CD4-positive, alpha-beta T cell treated with Interferon alpha-2 for 1 hour (primary cell): ENCODE measurements at regions not wholly inside any gene's neighbourhood (a gene's known extent, or its start where the extent isn't known, plus 50 kb on each side); places are given as distances from the start of the nearest gene placed in this dataset.
"Not testable (repeated sequence)": the region's sequence is repeated elsewhere in the genome, so short reads cannot be mapped to it uniquely, and the experiment has no call there.

Experiments used
- DNase-seq, 2 donors: peaks; one replicate each; pipeline ENCODE4 v3.0.0-alpha.2; 2020 to 2022

DNA sequence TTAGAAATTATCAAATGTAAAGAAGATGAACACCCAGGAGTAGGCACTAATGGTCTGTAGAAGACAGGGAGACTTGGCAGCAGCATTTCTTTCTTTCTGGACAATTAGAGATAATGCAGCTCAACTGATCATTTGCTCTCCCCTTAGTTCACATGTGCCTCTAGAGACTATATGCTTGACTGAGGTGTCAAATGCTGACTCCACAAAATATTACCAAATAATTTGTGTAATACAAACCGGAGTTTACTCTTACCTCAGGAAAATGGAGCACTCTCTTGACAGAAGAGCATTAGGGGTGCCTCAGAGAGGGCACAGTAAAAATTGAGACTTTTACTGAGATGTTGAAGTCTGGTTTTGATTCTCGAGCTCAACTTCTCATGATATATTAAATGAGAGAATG, 131.8 kb downstream of the ATP6V1G3 start:
- DNase-seq, result no peak

DNA sequence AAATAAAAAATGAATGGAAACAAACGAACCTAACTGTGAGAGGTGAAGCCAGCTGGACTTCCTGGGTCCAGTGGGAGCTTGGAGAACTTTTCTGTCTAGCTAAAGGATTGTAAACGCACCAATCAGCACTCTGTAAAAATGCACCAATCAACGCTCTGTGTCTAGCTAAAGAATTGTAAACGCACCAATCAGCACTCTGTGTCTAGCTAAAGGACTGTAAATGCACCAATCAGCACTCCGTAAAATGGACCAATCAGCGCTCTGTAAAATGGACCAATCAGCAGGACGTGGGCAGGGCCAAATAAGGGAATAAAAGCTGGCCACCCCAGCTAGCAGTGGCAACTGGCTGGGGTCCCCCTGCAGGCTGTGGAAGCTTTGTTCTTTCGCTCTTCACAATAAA, 135.8 kb downstream of the ATP6V1G3 start:
- not testable (repeated sequence) for DNase-seq

DNA sequence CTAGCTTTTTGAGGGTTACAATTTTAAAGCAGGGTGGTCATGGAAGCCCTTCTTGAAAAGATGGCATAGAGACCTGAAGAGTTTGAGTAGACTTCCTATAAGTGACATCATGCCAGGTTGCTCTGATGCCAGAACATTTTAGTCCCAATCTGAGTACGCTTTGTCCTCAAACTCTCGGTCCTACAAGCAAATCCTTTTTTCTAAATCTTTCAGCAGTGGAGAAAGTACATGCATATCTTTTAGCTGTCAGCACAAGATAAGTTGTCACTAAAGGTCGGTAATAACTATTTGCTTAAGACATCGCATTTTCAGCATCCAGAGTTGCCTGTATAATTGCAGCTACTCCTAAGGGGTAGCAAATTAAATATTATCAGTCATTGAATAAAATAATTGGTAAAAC, 140.4 kb downstream of the ATP6V1G3 start:
- no peak for DNase-seq

DNA sequence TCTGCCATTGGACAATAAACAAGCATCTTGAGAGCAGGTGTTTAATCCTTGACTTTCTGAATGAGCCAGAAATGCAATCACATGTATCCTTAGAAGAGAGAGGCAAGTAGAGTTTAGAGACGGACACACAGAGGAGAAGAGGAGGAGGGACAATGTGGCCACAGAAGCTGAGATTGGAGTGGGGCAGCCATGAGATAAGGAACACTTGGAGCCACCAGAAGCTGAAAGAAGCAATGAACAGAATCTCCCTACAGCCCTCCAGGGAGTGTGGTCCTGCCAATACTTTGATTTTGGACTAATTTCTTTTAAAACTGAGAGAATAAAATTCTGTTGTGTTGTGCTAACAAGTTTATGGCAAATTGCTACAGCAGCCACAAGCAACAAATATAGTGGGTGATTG, 141.0 kb downstream of the ATP6V1G3 start:
- no peak for DNase-seq

DNA sequence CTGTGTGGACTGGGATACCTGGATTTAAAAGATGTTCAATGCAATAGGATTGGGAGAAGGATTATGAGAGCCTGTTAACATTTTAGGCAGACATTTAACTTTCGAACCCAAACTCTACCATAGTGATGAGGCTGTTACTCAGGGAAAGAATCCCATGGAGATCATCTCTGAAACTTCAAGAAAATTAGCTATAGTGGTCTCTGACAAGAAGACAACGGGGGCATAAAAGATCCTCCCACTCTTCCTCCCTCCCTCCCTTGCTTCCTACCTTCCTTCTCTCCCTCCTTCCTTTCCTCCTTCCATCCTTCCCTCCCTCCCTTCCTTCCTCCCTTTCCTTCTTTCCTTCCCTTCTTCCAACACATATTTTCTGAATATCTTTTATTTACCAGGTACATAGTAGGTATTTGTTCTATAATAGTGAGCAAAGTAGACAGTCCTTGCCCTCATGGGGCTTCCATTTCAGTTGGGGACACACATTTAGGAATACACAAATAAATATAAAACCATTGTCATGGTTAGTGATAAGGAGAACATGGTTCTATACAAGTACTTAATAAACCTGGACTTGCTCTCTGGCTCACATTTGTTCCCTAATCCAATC, 143.2 kb downstream of the ATP6V1G3 start:
- no peak for DNase-seq

DNA sequence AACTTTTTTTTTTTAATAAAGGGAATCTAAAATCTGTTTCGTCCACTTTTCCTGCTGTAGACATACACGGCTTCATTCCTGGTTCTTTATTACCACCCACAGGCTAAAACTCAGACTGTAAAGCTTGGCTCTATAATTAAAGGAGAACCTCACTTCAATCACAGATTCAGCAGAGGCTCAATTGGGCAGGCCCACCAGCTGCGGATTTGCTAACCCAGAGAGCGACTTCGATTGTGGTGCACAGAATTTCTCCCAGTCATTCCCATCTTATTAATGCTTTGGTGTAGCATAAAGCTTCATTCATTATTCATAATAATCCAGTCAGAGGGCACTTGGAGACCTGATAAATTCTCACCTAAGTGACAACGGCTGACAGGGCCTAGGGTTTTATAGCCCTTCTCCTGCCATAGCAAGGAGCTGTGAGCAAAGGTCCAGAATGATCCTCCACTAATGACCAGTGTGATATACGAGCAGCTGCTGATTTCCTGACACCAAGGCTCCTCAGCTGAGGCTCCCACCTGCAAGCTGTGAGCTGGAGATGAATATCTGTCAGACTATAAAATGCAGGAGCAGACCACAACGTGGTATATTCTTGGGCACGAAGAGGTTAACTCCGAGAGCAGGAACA, 149.0 kb downstream of the ATP6V1G3 start:
- DNase-seq, result no peak

DNA sequence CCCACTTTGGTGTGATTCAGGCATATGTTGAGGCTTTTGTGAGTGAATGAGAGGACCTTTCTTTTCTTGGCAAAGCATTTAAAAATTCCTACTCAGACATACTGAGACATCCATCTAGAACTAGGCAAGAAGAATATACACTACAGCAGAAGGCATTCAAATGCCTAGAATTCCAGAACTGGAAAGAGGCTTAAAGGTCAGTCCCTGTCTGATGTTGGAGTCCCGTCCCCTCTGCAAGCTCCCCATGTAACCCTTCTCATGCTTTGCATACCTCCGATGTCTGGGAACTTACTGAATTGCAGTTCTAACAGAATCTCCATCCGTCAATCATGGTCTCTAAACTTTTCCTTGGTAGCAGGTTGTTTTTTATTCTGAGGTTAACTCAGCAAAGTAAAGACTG, 152.9 kb downstream of the ATP6V1G3 start:
- no peak for DNase-seq

DNA sequence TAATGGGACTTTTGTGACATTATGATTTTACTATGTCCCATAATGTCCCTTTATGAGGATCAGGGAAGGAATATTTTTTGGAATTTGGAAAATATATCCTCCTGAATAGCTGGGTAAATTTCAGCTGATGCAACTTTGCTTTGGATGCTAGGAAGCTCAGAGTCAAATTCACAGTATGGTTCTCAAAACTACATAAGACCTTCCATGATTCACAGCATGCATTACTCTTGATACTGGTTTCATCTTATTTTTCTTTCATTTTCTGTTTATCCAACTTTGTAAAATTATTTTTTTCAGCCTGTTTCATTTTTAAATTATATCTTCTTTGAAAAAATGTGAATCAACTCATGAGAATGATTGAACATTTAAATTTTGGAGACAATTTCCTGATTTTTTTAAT, 160.2 kb downstream of the ATP6V1G3 start:
- no peak for DNase-seq

DNA sequence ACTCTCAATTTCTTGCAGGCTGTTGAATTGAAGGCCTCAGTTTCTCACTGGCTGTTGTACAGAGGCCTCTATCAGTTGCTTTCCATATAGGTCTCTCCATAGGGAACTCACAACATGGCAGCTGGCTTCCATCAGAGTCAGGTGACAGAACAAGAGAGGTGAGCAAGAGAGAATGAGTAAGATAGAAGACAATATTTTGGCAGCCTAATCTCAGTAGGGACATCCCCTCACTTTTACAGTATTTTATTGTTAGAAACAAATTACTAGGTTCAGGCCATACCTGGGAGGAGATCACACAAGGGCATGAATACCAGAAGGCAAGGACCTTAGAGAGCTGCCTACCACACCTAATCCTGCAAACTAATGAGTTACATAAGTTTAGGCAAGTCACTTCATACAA, 162.8 kb downstream of the ATP6V1G3 start:
- DNase-seq, result no peak

DNA sequence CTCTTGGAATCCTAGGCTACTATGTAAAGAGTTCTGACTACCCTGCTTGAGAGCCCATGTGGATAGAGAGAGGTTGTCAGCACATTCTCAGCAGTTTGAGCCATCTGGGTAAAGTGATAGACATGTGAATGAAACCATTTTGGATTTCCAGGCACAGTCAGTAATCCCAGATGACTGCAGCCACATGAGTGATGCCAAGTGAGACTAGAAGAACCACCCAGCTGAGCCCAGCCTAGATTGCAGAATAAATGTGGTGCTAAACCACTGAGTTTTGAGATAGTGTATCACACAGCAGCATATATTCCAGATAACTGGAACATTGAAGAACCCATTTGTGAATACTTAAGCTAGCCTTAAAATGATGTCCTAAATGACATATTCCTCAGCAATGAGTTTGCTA, 166.2 kb downstream of the ATP6V1G3 start:
- DNase-seq, result no peak

DNA sequence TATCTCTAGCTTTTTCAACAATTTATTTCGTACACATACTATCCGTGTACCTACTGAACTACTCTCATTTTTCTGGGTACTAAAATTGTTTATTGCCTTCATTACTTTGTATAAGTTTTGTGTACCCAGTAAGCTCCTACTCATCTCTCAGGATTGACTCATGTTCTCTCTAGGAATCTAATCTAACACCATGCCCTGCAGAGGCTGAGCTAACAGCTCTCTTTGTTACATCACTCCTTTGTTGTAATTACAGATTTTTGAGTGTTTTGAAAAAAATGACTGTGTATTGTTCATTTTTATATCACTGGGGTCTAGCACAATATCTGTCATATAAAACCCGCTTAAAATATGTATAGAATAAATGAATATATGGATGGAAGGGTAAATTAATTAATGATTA, 167.1 kb downstream of the ATP6V1G3 start:
- no peak for DNase-seq
